ENCODE measurements at regions not wholly inside any gene's neighbourhood (a gene's known extent, or its start where the extent isn't known, plus 50 kb on each side); places are given as distances from the start of the nearest gene placed in this dataset.

GRCh38 chr5:51039424-51040329, 343.6 kb upstream of the ISL1 start:
- no peak for DNase-seq (ENCODE audit: low read depth)
- TF ChIP-seq, protein P1, sequence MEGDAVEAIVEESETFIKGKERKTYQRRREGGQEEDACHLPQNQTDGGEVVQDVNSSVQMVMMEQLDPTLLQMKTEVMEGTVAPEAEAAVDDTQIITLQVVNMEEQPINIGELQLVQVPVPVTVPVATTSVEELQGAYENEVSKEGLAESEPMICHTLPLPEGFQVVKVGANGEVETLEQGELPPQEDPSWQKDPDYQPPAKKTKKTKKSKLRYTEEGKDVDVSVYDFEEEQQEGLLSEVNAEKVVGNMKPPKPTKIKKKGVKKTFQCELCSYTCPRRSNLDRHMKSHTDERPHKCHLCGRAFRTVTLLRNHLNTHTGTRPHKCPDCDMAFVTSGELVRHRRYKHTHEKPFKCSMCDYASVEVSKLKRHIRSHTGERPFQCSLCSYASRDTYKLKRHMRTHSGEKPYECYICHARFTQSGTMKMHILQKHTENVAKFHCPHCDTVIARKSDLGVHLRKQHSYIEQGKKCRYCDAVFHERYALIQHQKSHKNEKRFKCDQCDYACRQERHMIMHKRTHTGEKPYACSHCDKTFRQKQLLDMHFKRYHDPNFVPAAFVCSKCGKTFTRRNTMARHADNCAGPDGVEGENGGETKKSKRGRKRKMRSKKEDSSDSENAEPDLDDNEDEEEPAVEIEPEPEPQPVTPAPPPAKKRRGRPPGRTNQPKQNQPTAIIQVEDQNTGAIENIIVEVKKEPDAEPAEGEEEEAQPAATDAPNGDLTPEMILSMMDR (IDR thresholded peaks at IDR 0.05; ENCODE audit: low read depth, low read length): no peak
- no peak for TF ChIP-seq MAX (IDR thresholded peaks at IDR 0.05; ENCODE audit: low read depth, low read length)
- TF ChIP-seq MYC (IDR thresholded peaks at IDR 0.05; ENCODE audit: low read depth, low read length): no peak
- TF ChIP-seq POLR2A (IDR thresholded peaks at IDR 0.05; ENCODE audit: extremely low read depth, insufficient read length): no peak
- no peak overlapping the region for H3K4me3 ChIP-seq (ENCODE audit: low read depth, low read length)

- no peak for DNase-seq (ENCODE audit: low read depth)
- H3K4me3 ChIP-seq (ENCODE audit: low read depth, low read length): no peak overlapping the region
- TF ChIP-seq MYC (IDR thresholded peaks at IDR 0.05; ENCODE audit: low read depth, low read length) (no peak), POLR2A (IDR thresholded peaks at IDR 0.05; ENCODE audit: extremely low read depth, insufficient read length) (no peak)
These were observed 339.5 kb upstream of the ISL1 start for GRCh38 chr5:51043745-51044144.

DNA sequence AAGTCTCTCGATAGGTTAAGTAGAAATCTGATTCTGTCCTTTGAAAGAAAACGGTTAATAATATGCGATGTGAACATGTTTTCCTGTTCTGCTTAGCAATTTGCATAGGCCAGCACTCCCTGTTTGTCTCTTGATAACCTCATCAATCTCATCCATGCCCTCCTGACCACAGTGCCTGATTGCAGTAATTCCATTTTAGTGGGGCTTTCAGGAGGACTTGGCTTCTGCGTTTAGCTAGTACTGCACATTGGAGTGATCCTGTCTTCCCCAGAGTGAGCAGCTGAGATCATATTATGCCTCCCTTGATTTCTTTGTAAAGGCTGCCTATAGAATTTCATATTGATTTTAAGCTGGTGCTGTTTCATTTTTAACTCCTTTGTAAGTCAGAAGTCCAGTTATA, 335.9 kb upstream of the ISL1 start:
- no peak overlapping the region for H3K4me3 ChIP-seq (ENCODE audit: low read depth, low read length)
- no peak for TF ChIP-seq POLR2A (IDR thresholded peaks at IDR 0.05; ENCODE audit: extremely low read depth, insufficient read length)
- TF ChIP-seq, protein P1 (IDR thresholded peaks at IDR 0.05; ENCODE audit: low read depth, low read length): no peak
- TF ChIP-seq MAX (IDR thresholded peaks at IDR 0.05; ENCODE audit: low read depth, low read length): no peak
- no peak for TF ChIP-seq MYC (IDR thresholded peaks at IDR 0.05; ENCODE audit: low read depth, low read length)
- DNase-seq (ENCODE audit: low read depth): no peak

- H3K4me3 ChIP-seq (ENCODE audit: low read depth, low read length): no peak overlapping the region
- TF ChIP-seq, protein P1 (IDR thresholded peaks at IDR 0.05; ENCODE audit: low read depth, low read length): no peak
- no peak for TF ChIP-seq MYC (IDR thresholded peaks at IDR 0.05; ENCODE audit: low read depth, low read length)
- no peak for DNase-seq (ENCODE audit: low read depth)
These were observed 329.9 kb upstream of the ISL1 start for GRCh38 chr5:51053361-51053760.

- no peak for DNase-seq (ENCODE audit: low read depth)
- no peak for TF ChIP-seq POLR2A (IDR thresholded peaks at IDR 0.05; ENCODE audit: extremely low read depth, insufficient read length)
- TF ChIP-seq, protein P1 (IDR thresholded peaks at IDR 0.05; ENCODE audit: low read depth, low read length): no peak
- no peak for TF ChIP-seq MAX (IDR thresholded peaks at IDR 0.05; ENCODE audit: low read depth, low read length)
- no peak for TF ChIP-seq MYC (IDR thresholded peaks at IDR 0.05; ENCODE audit: low read depth, low read length)
- no peak overlapping the region for H3K4me3 ChIP-seq (ENCODE audit: low read depth, low read length)
These were observed 322.3 kb upstream of the ISL1 start for GRCh38 chr5:51060953-51061352.

DNA sequence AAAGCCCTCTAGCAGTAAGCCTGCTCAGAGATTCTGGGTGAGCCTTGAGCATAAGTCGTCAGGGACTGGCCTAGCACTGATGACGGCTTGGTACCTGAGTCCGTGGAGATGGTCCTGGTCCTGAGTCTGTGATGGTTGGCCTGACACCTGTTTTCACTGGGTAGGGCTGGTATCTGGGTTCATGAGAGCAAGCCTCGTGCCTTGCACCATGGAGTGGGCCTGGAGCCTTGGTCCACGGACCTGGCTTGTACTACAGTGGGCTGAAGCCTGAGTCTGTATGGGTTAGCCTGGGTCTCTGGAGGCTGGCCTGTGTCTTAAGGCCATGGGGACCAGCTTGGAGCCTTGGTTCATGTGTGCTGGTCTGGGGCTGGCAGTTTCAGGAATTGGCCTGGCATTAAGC, 310.3 kb upstream of the ISL1 start:
- TF ChIP-seq MYC (IDR thresholded peaks at IDR 0.05; ENCODE audit: low read depth, low read length) (no peak), POLR2A (IDR thresholded peaks at IDR 0.05; ENCODE audit: extremely low read depth, insufficient read length) (no peak), MAX (IDR thresholded peaks at IDR 0.05; ENCODE audit: low read depth, low read length) (no peak)
- TF ChIP-seq, protein P1 (IDR thresholded peaks at IDR 0.05; ENCODE audit: low read depth, low read length): no peak
- no peak overlapping the region for H3K4me3 ChIP-seq (ENCODE audit: low read depth, low read length)
- no peak for DNase-seq (ENCODE audit: low read depth)

Data from NB4 (cell line).